IPS-18c (cell line): ENCODE measurements at regions not wholly inside any gene's neighbourhood (a gene's known extent, or its start where the extent isn't known, plus 50 kb on each side); places are given as distances from the start of the nearest gene placed in this dataset.

ENCODE experiments used
- H3K4me3 ChIP-seq: 2 replicates; pipeline ENCODE4 v1.7.0; 2013; ENCODE audit warnings: low read depth, mild to moderate bottlenecking, low read length, moderate library complexity; ENCODE audit not compliant: insufficient read depth
- H3K9me3 ChIP-seq: one replicate; pipeline ENCODE4 v1.6.1; 2013; ENCODE audit warnings: mild to moderate bottlenecking, low read length, moderate library complexity; ENCODE audit not compliant: control insufficient read depth, insufficient read depth

DNA sequence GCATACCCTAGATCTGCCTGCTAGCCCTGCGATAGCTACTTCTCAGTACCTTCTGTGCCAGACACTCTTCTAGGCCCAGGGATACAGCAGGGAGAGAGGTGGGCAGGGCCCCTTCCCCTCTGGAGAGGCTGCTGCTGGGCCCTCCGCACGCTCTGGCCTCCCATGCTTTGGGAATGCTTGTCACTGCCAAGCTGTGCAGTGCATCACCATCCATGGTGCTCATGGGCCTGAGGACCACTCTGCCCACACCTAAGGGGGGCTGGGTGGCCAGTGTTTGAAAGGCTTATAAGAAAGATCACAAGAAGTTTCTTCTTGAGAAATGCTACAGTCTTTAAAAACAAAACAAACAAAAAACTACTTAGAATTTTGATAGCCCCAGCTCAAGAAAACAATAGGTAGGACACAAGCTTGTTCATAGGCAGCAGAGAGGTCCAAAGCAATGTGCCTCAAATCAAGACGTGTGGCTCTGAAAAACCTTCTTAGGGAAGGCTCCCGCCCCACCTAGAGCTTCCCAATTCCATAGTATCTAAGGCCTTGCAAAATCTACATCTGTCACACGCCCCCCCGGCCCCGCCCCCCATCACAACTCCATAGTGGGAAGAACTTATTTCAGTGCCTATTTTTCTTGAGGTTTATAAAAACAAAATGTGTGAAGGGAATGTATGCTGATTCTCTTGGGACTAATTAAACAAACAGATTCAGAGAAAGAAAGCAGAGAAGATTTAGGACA is 145.8 kb downstream of the TM9SF2 start:
- Histone ChIP-seq H3K9me3 (no peaks in the 10 kb centered on the region), H3K4me3 (no peak overlapping the region)

DNA sequence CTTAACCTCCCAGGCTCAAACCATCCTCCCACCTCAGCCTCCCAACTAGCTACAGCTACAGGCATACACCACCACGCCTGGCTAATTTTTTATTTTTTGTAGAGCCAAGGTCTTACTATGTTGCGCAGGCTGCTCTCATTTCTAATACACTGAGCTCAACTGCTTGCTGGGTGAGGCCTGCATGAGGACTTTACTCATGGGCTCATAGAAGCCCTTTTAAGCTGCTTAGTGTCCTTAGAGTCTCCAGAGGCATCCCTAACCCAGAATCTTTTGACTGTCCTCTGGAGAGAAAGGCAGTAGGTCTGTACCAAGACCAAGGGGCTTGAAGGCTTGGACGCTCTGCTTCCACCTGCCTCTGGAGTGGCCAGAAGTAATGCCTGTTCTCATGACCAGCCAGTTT is 141.6 kb downstream of the TM9SF2 start:
- H3K9me3 ChIP-seq = no peaks in the 10 kb centered on the region
- H3K4me3 ChIP-seq = no peak overlapping the region

DNA sequence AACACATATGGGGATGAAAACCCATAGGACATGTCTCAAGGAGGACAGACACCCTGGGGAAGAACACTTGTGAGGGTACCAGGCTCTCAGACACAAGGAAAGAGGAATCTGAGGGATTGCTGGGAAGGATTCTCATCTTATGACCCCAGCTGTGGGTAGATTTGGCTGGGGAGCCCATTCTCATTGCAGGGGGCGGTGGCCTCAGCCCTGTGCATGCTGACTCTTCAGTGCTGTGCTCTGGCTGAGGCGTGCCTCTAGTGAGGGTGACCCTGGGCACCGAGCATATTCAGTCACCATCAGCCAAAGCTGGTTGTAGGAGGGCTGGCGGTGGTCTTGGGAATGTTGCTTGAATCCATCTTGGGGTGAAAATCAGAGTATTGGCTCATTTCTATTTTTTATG is 140.7 kb downstream of the TM9SF2 start:
- no peak overlapping the region for H3K4me3 ChIP-seq
- no peaks in the 10 kb centered on the region for H3K9me3 ChIP-seq

DNA sequence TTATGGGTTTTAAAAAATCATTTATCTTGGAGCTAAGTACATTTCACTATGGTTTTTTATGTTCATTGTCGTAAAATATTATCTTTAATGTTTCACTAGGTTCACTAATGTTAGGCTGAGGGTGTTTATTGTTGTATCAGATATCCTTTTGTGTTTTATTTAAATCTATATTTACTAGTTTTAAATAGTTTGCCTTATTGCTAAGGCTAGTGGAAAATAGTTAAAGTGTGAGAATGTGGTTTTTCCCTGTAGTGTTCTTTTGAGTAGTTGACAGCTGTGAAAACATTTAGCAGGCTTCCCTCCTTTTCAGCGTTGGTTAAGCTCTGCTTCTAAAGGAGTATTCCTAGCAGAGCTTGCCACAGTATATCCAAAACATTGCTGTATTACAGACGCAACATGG is 139.0 kb downstream of the TM9SF2 start:
- Histone ChIP-seq H3K9me3 (no peaks in the 10 kb centered on the region), H3K4me3 (no peak overlapping the region)

DNA sequence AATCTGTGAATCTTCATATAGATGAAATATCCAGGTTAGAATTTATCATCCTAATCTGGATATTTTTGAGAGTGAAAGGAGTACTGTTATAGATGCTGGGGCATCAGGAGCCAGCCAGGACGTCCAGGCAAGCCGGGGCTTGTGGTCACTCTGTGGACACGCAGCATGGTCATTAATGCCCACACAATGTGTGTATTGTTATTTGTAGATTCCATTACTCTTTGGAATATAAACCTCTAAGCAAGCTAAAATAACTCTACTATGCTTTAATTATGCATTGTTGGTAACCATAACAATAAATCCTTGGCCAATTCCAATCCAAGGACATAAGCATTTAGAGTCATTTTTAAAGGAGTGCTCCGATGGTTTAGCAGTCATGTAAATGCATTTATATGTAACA is 137.9 kb downstream of the TM9SF2 start:
- H3K9me3 ChIP-seq = no peaks in the 10 kb centered on the region
- no peak overlapping the region for H3K4me3 ChIP-seq

DNA sequence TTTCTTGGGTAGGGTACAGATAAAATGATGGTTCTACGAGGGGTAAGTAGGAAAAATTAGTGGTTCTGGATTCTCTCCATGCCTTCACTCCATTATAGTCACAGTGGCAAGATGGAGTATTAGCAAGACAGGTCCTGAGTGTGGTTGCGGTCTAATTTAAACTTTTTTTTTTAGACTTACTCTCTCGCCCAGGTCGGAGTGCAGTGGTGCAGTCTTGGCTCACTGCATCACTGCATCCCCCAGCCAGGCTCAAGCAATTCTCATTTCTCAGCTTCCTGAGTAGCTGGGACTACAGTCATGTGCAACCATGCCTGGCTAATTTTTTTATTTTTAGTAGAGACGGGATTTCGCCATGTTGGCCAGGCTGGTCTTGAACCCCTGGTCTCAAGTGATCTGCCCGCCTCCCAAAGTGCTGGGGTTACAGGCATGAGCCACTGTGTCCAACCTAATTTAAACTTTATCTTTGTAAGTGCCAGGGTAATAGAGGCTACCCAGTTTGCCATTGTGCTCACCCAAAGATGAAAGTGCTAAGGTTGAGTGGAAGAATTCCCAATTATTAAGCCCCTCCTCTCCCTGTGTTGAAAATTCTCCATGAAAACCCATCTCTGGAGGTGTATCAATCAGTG is 135.6 kb downstream of the TM9SF2 start:
- Histone ChIP-seq H3K4me3 (no peak overlapping the region), H3K9me3 (no peaks in the 10 kb centered on the region)

DNA sequence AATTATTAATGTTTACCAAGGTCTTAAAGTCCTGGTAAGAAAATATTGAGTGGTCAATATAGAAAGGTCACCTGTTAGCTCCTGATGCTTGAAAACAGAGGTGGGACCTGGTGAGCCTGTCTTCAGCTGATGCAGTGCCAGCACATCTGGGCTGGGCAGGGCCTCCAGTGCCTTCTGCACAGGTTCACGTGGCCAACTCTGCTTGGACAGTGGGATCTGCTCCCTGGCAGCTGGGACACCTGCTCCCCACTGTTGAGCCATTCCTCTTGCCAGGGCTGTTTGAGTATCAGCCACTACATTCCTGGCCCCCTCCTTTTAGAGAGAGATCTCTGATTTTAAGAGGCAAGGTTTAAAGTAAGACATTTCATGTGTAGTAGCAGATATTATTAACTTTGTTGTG is 135.0 kb downstream of the TM9SF2 start:
- Histone ChIP-seq H3K4me3 (no peak overlapping the region), H3K9me3 (no peaks in the 10 kb centered on the region)

DNA sequence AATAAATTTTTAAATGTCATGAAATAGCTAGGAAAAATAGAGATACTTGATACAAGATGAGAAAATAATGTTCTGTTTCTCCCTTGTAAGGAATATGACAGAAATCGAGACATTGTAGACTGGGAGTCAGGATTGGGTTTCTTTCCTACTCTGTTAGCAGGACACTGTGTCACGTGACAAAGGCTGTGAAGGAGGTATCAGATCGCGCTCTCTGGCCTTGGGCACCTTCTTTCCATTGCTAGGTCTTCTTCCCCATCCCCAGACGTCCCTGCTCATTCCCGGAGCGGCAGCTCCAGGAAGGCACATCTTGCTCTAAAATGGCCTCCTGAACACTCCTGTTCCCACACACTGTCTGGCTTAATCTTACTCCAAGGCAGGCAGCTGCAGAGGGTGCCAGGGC is 133.4 kb downstream of the TM9SF2 start:
- Histone ChIP-seq H3K9me3 (no peaks in the 10 kb centered on the region), H3K4me3 (no peak overlapping the region)

DNA sequence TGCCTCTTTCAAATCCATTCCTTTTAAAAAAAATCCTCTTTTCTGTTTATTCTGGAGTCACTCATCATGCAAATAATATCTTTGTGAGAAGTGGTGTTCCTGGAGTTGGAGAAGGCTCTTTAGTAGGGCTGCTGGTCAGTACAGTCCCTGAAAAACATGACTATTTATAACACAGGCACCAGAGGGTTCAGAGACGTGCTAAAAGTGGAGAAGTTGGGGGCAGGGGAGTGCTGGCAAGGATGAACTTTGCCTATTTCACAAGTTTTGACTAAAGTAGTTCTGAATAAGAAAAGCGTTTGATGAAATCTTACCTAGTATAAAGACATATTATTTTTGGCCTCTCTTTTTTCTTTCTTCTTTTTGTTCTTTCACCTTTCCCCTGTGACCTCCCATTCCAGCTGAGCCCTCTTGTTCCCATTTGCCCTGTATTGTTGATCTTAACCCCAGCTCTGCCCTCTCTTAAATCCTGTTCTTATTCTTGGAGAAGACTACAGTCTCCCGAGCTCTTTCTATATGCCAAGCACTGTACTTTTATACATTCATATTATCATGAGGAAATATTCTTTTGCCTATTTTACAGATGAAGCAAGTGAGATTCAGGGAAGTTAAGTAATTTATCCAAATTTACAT is 129.1 kb downstream of the TM9SF2 start:
- Histone ChIP-seq H3K9me3 (no peaks in the 10 kb centered on the region), H3K4me3 (no peak overlapping the region)

DNA sequence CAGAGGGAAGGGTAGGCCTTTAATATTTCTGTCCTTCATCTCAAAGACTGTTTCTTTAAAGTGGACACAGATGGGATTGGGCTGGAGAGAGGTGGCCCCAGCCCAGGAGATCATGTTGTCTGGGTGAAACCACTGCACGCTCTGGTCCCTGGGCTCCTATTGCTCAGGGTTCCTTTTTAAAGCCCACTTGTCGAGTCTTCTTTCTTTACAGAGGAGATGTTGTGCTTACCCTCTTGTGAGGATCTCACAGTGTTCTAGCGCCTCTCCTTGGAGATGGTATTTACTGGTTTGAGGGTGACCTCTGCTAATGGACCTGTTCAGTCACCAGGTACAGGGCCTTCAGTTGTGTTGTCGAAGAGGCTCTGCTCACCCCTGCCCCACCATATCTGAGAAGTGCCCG is 128.4 kb downstream of the TM9SF2 start:
- no peaks in the 10 kb centered on the region for H3K9me3 ChIP-seq
- no peak overlapping the region for H3K4me3 ChIP-seq

DNA sequence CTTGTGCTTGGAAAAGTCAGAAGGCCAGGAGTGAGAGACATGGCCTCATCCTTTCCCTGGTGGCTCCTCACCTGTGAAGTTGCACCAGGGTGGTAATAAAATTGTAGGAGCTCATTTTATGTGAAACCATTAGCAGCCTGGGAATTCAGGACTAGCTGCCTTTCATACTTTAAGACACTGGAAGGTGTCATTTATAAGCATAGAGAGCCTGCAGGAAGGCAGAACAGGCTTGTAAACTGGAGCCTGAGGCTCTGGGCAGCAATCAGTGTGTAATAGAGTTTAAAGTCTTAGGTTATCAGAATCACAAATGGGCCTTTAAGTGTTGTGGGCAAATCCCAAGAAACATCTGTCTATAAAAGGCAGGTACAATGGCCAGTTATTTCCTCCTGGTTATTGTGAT is 127.2 kb downstream of the TM9SF2 start:
- no peak overlapping the region for H3K4me3 ChIP-seq
- no peaks in the 10 kb centered on the region for H3K9me3 ChIP-seq

DNA sequence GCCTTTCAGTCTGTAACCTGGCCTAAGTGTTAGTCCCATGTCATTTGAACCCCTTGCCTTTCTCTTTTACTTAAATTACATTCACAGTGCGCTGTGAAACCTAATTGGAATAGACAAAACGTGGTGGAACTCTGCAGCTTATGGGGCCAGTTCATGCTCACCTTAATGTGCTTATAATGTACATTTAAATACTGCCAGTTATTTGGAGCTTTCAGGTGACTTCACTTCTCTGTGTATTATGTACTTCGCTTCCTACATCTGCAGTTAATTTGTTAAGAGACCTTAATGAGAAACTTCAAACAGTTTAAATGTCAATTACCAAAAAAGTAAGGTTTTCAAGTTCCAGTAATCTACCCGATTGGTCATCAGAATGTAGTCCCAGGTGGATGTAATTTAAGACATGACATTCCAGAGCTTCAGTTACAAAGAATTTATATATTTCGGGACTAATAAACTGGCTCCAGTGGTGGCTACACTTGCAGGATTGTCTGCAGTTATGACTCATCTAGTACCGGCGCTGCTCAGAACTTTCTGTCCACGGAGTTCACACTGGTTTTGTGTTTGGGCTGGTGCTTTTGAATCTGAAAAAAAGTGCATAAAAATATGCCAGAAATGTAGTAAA is 125.3 kb downstream of the TM9SF2 start:
- Histone ChIP-seq H3K4me3 (no peak overlapping the region), H3K9me3 (no peaks in the 10 kb centered on the region)

DNA sequence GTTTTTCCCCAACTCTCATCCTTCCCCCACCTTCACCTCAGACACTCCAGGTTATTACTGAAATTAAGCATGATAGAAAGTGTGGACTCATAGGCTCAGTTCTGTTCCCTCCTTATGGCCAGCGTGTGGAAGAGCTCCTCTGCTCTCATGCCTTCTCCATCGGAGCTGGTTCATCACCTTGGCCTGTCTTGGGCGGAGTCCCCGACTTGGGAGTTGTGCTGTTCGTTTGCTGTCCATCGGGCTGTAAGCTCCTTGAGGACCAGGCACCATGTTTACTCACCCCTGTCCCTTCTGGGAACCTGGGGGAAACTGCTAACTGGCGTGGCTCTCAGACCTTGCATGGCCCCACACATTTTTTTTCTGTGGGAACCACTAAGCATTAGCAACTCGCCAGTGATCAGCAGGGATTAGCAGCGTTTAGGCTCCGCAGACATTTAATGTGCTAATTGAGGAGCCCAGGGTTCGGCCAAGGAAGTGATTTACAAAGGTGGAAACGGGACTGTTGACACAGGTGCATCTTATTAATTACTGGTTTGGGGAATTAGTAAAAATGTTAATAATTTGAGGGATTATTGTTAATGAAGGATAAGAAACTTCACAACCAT is 123.8 kb downstream of the TM9SF2 start:
- Histone ChIP-seq H3K4me3 (no peak overlapping the region), H3K9me3 (no peaks in the 10 kb centered on the region)

DNA sequence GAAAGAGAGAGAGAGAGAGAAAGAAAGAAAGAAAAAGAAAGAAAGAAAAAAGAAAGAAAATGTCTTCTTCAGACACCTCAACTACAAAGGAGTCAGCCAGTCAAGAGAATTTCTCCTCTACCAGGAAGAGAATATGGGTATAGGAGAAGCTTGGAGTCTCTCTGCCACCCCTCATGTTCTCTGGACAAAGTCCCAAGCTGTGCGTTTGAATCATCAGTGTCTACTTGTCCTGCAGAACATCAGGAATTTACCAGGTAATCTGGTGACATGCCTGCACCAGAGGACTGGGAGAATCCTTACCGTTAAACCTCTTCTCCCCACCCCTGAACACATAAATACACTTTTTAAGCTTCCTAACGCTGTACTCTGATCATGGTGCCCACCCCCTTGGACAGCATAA is 119.5 kb downstream of the TM9SF2 start:
- Histone ChIP-seq H3K9me3 (no peaks in the 10 kb centered on the region), H3K4me3 (no peak overlapping the region)

DNA sequence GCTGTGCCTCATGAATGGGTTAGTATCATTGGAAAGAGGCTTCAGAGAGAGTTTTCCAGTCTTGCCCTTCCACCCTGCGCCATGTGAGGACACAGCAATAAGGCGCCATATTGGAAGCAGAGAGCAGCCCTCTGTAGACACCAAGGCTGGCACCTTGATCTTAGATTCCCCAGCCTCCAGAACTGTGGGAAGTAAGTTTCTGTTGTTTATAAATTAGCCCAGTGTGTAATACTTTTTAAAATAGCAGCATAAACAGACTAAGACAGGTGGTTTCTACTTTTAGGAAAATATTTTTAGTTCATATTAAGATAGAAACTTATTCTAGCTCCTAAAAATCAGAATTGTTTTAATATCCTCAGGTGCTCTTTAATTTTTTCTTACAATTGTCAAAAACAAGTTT is 117.9 kb downstream of the TM9SF2 start:
- no peaks in the 10 kb centered on the region for H3K9me3 ChIP-seq
- H3K4me3 ChIP-seq = no peak overlapping the region

DNA sequence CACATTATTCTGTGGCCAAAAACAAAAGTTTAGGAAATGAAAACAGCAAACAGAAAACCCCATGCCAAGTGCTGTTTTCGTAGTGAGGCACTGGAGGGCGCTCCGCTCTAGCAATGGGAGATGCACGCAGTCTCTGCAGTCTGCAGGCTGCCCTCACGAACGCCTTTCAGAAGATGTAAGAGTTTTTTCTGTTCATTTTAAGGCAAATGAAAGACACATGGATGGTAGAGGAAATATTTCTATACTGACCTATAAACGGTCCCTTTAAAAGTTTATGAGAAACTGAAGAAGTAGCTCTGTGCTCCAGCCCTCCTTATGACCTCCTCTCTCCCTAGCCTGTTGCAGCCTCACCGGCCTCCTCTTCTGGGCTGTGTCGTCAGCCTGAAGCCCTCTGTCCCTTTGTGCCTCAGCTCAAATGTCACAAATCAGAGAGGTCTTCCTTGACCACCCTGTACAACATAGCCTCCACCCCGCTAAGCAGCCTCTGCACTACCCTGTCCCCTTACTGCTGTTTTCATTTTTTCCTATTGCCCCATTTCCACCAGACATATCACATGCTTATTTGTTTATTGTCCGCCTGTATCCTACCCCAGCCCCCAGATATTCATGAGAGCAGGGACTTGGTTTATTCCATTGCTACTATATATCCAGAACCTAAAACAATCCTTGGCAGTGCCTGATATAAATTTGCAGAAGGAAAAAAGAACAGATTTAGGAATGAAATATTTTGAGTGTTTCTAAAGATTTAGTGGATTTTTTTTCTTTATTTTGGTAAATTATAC is 116.4 kb downstream of the TM9SF2 start:
- H3K4me3 ChIP-seq = no peak overlapping the region
- H3K9me3 ChIP-seq = no peaks in the 10 kb centered on the region

DNA sequence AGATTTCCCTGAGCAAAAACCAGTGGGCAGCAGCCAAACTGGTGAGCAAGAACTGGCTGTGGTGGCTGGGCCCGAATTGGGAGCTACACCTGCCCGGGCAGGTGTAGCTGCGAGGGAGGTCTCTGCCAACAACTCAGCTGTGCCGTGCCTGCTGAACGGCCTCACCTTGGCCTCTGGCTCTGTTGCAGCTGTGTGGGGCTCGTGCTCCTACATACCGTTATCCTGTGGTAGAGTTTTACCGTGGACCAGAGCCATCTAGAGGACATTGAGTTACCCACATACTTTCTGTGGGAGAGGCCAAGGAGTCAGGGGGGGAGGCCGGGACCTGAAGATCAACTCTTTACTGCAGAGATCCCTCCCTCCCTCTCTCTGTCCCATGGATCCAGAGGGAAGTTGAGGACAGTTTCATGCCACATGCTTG is 113.2 kb downstream of the TM9SF2 start:
- no peaks in the 10 kb centered on the region for H3K9me3 ChIP-seq
- no peak overlapping the region for H3K4me3 ChIP-seq
